GM12865 (cell line): ENCODE measurements at regions not wholly inside any gene's neighbourhood (a gene's known extent, or its start where the extent isn't known, plus 50 kb on each side); places are given as distances from the start of the nearest gene placed in this dataset.

Source experiments
- DNase-seq: peaks from one replicate; pipeline ENCODE4 v3.0.0; 2010; ENCODE audit warnings: low read depth
- H3K4me3 ChIP-seq: 2 replicates; pipeline ENCODE4 v1.5.1; 2011; ENCODE audit warnings: mild to moderate bottlenecking, low read depth, low read length, control low read depth
- CTCF ChIP-seq: IDR thresholded peaks from 2 replicates; pipeline ENCODE4 v1.5.1; 2011; ENCODE audit warnings: low read length, control low read depth, low read depth, inconsistent platforms; ENCODE audit not compliant: insufficient read depth; ENCODE audit errors: missing control alignments

GRCh38 chr11:15615398-15616096 lies 500.8 kb downstream of the INSC start:
- no peak for DNase-seq
- TF ChIP-seq CTCF: no peak
- no peak overlapping the region for H3K4me3 ChIP-seq

- DNase-seq: no peak
- no peak overlapping the region for H3K4me3 ChIP-seq
- TF ChIP-seq CTCF: no peak
Observed at GRCh38 chr11:15616130-15617105, 501.7 kb downstream of the INSC start.

DNA sequence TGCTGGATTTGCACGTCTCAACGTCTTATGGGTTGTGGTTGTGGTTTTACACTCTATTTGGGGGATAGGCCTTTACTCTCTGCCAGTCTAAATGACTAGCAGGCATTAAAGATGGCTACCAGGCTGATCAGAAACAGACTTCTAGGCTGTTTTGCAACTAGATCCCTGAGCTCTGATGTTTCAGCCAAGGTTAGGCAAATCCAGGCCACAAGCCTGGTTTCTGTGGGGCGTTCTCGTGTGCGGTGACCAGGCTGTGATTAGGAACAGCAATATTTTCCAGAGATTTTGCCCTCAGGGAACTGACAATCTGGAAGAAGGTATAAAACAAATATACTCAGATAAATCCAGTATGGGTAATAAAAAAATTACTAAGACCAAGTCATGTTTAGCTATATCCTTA lies 502.4 kb downstream of the INSC start:
- no peak for DNase-seq
- H3K4me3 ChIP-seq: no peak overlapping the region
- no peak for TF ChIP-seq CTCF

- DNase-seq: no peak
- TF ChIP-seq CTCF: no peak
- no peak overlapping the region for H3K4me3 ChIP-seq
Observed at GRCh38 chr11:15618583-15619032, 503.9 kb downstream of the INSC start.

- no peak overlapping the region for H3K4me3 ChIP-seq
- no peak for DNase-seq
- no peak for TF ChIP-seq CTCF
Observed at GRCh38 chr11:15621565-15621964, 506.8 kb downstream of the INSC start.

DNA sequence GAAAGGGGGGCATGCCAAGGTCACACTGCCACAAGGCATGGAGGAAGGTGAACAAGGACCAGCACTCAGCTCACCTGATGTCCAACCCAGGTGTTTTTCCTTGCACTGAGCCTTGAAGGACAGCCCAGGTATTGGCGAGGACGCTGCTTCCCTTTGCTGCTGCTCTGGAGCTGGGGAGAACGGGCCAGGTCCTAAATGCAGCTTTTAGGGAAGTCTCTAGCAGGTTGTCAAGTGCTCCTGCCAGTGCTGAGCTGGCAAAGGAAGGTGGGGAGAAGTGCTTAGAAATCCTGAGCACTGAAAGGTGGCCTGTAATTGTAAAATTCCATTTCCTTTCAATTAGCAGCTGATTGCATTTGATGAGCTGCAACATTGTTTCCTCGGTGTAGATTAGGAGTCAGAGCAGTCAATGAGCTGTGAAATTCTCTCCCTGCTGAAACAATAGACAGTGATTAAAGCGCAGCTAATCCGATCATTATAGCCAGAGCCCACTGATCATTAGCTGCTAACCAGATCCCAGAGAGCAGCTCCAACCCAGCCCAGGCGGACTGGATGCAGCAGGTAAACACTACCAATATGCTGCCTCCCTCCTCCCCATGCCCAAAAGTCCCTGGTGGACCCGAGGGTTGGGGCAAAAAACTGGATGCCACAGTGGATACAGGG lies 507.6 kb downstream of the INSC start:
- DNase-seq: no peak
- H3K4me3 ChIP-seq: no peak overlapping the region
- TF ChIP-seq CTCF: no peak
